ENCODE measurements at regions not wholly inside any gene's neighbourhood (a gene's known extent, or its start where the extent isn't known, plus 50 kb on each side); places are given as distances from the start of the nearest gene placed in this dataset.

- DNase-seq (ENCODE audit: low read depth in 2 of 2, low spot score in 1 of 2), result no peak
Observed at GRCh38 chr4:63526251-63526650, 883.0 kb downstream of the TECRL start.

GRCh38 chr4:63524764-63525163 lies 884.5 kb downstream of the TECRL start:
- DNase-seq (ENCODE audit: low read depth in 2 of 2, low spot score in 1 of 2), result no peak

- no peak for DNase-seq (ENCODE audit: low read depth in 2 of 2, low spot score in 1 of 2)
Observed at GRCh38 chr4:63505714-63506460, 903.4 kb downstream of the TECRL start.

- no peak for DNase-seq (ENCODE audit: low read depth in 2 of 2, low spot score in 1 of 2)
Observed at GRCh38 chr4:63493265-63493664, 916.0 kb downstream of the TECRL start.

GRCh38 chr4:63492515-63492914 lies 916.7 kb downstream of the TECRL start:
- DNase-seq (ENCODE audit: low read depth in 2 of 2, low spot score in 1 of 2), result no peak

- DNase-seq (ENCODE audit: low read depth in 2 of 2, low spot score in 1 of 2), result no peak
Observed at GRCh38 chr4:63464393-63464792, 944.9 kb downstream of the TECRL start.

GRCh38 chr4:63460075-63460474 lies 949.2 kb downstream of the TECRL start:
- DNase-seq (ENCODE audit: low read depth in 2 of 2, low spot score in 1 of 2), result no peak

GRCh38 chr4:63459329-63459728 lies 949.9 kb downstream of the TECRL start:
- no peak for DNase-seq (ENCODE audit: low read depth in 2 of 2, low spot score in 1 of 2)

- DNase-seq (ENCODE audit: low read depth in 2 of 2, low spot score in 1 of 2), result no peak
Observed at GRCh38 chr4:63458010-63458409, 951.2 kb downstream of the TECRL start.

- DNase-seq (ENCODE audit: low read depth in 2 of 2, low spot score in 1 of 2), result no peak
Observed at GRCh38 chr4:63440236-63440635, 969.0 kb downstream of the TECRL start.

GRCh38 chr4:63430105-63430504 lies 979.1 kb downstream of the TECRL start:
- DNase-seq (ENCODE audit: low read depth in 2 of 2, low spot score in 1 of 2), result no peak

- DNase-seq (ENCODE audit: low read depth in 2 of 2, low spot score in 1 of 2), result no peak
Observed at GRCh38 chr4:63396269-63396668, 1013.0 kb downstream of the TECRL start.

GRCh38 chr4:63393544-63393943 lies 1015.7 kb downstream of the TECRL start:
- DNase-seq (ENCODE audit: low read depth in 2 of 2, low spot score in 1 of 2), result no peak

- DNase-seq (ENCODE audit: low read depth in 2 of 2, low spot score in 1 of 2), result no peak
Observed at GRCh38 chr4:63379750-63380522, 1029.3 kb downstream of the TECRL start.

- no peak for DNase-seq (ENCODE audit: low read depth in 2 of 2, low spot score in 1 of 2)
Observed at GRCh38 chr4:63371001-63371400, 1038.2 kb downstream of the TECRL start.

- no peak for DNase-seq (ENCODE audit: low read depth in 2 of 2, low spot score in 1 of 2)
Observed at GRCh38 chr4:63361628-63362027, 1047.6 kb downstream of the TECRL start.

- no peak for DNase-seq (ENCODE audit: low read depth in 2 of 2, low spot score in 1 of 2)
Observed at GRCh38 chr4:63361066-63361465, 1048.2 kb downstream of the TECRL start.

GRCh38 chr4:63349674-63350025 lies 1059.6 kb downstream of the TECRL start:
- no peak for DNase-seq (ENCODE audit: low read depth in 2 of 2, low spot score in 1 of 2)

- no peak for DNase-seq (ENCODE audit: low read depth in 2 of 2, low spot score in 1 of 2)
Observed at GRCh38 chr4:63348735-63349673, 1060.2 kb downstream of the TECRL start.

- DNase-seq (ENCODE audit: low read depth in 2 of 2, low spot score in 1 of 2), result no peak
Observed at GRCh38 chr4:63325140-63325539, 1084.1 kb downstream of the TECRL start.

GRCh38 chr4:63316633-63317032 lies 1092.6 kb downstream of the TECRL start:
- DNase-seq (ENCODE audit: low read depth in 2 of 2, low spot score in 1 of 2), result no peak

- no peak for DNase-seq (ENCODE audit: low read depth in 2 of 2, low spot score in 1 of 2)
Observed at GRCh38 chr4:63315651-63316050, 1093.6 kb downstream of the TECRL start.

Data from stimulated activated CD8-positive, alpha-beta memory T cell treated with anti-CD3 and anti-CD28 coated beads, Interleukin-4, amount 100 ng/mL, for 1 hour (primary cell).